K562 (cell line): ENCODE measurements at regions not wholly inside any gene's neighbourhood (a gene's known extent, or its start where the extent isn't known, plus 50 kb on each side); places are given as distances from the start of the nearest gene placed in this dataset.

ENCODE experiments used
- ATAC-seq: fragments of 200-7000 bp; cut with Tn5 transposase; 3 replicates; pipeline ENCODE4 v1.9.1; 2020; ENCODE audit warnings: moderate library complexity
- BruUV-seq: library from RNA; stranded (reverse); fragments of 400-500 nt; replicated peaks from 2 replicates; lab custom pipeline; 2021; lab: Mats Ljungman, UMichigan
- CTCF ChIA-PET: fragments of 300-600 bp; formaldehyde crosslinking; extraction: SDS; loops from one replicate; lab custom pipeline; 2021; ENCODE audit warnings: low intra/inter-chr PET ratio; lab: Yijun Ruan, JAX
- POLR2A ChIA-PET: fragments of 300-600, 350-650 bp; sonication (Branson Sonifier 250); formaldehyde crosslinking; extraction: SDS; loops from one replicate; lab custom pipeline; 2021; ENCODE audit warnings: antibody characterized with exemption, inconsistent platforms; lab: Yijun Ruan, JAX
- DNase-seq, 4 experiments: peaks; one replicate each; pipeline versions ENCODE4 v3.0.0 to v3.0.0-alpha.2; 2011 to 2018; ENCODE audit warnings: low spot score in 3 of 4, mixed read lengths in 3 of 4; ENCODE audit errors: extremely low read depth in 1 of 4
- FAIRE-seq: peaks from 2 replicates; lab custom pipeline; 2011; peaks lifted over from hg19 to GRCh38; lab: Jason Lieb, UNC
- H2AFZ ChIP-seq: 2 replicates; pipeline ENCODE4 v1.6.0; 2011; ENCODE audit warnings: low read depth, low read length, control low read depth, inconsistent platforms
- H3K27ac ChIP-seq: fragments of 200-600 bp; 3 replicates; pipeline ENCODE4 v1.8.0; 2011; ENCODE audit warnings: low read depth, mild to moderate bottlenecking, control low read depth, inconsistent platforms, low read length, moderate library complexity, mixed read lengths; ENCODE audit errors: extremely low read depth
- H3K27me3 ChIP-seq, 2 experiments: fragments of 300-600 bp in 1 of 2; 2 replicates in 1 of 2; 3 replicates in 1 of 2; pipeline versions ENCODE4 v1.6.0 to v1.8.0; 2011; ENCODE audit warnings: inconsistent platforms in 2 of 2, low read length in 2 of 2, mild to moderate bottlenecking in 1 of 2, mixed read lengths in 1 of 2, moderate library complexity in 1 of 2; ENCODE audit not compliant: control insufficient read depth in 2 of 2, insufficient read depth in 2 of 2
- H3K36me3 ChIP-seq: fragments of 300-600 bp; 3 replicates; pipeline ENCODE4 v1.8.0; 2011; ENCODE audit warnings: mild to moderate bottlenecking, low read length, inconsistent platforms; ENCODE audit not compliant: control insufficient read depth, insufficient read depth
- H3K4me1 ChIP-seq, 2 experiments: fragments of 200-600 bp in 1 of 2; replicated peaks in 1 of 2; 2 replicates in 1 of 2; 3 replicates in 1 of 2; pipeline versions ENCODE4 v1.5.1 to v1.8.0; 2011; ENCODE audit warnings: inconsistent platforms in 2 of 2, low read length in 2 of 2, mild to moderate bottlenecking in 1 of 2, mixed read lengths in 1 of 2, moderate library complexity in 1 of 2; ENCODE audit not compliant: control insufficient read depth in 2 of 2, insufficient read depth in 2 of 2
- H3K4me2 ChIP-seq: 2 replicates; pipeline ENCODE4 v1.6.1; 2011; ENCODE audit warnings: low read length, control low read depth, inconsistent platforms, mixed read lengths; ENCODE audit not compliant: insufficient read depth
- H3K4me3 ChIP-seq: fragments of 200-600 bp; sonication (generic), shearing (Covaris generic); 2 replicates; pipeline ENCODE4 v1.5.1; 2016; ENCODE audit warnings: control low read depth, inconsistent platforms
- H3K79me2 ChIP-seq: fragments of 200-600 bp; 3 replicates; pipeline ENCODE4 v1.8.0; 2011; ENCODE audit warnings: low read length, inconsistent platforms; ENCODE audit not compliant: control insufficient read depth, insufficient read depth
- H3K9ac ChIP-seq, 2 experiments: 2 replicates each; pipeline versions ENCODE4 v1.6.0 to v1.6.1; 2011; ENCODE audit warnings: low read depth in 2 of 2, low read length in 2 of 2, control low read depth in 1 of 2, inconsistent platforms in 1 of 2, mild to moderate bottlenecking in 1 of 2, mixed read lengths in 1 of 2; ENCODE audit not compliant: insufficient read depth in 1 of 2
- H3K9me1 ChIP-seq: one replicate; pipeline ENCODE4 v1.6.0; 2011; ENCODE audit warnings: inconsistent platforms, mild to moderate bottlenecking, low read length, moderate library complexity; ENCODE audit not compliant: control insufficient read depth, insufficient read depth
- H3K9me3 ChIP-seq: replicated peaks from 2 replicates; pipeline ENCODE4 v1.5.1; 2011; ENCODE audit warnings: low read depth, low read length, inconsistent platforms; ENCODE audit not compliant: control insufficient read depth, insufficient read depth
- H4K20me1 ChIP-seq: replicated peaks from 2 replicates; pipeline ENCODE4 v1.6.1; 2011; ENCODE audit warnings: low read length, inconsistent platforms, mixed read lengths; ENCODE audit not compliant: control insufficient read depth, insufficient read depth
- MTA3 ChIP-seq: fragments of 450-650 bp; formaldehyde crosslinking; IDR thresholded peaks from 2 replicates; pipeline ENCODE4 v1.6.1; 2017; ENCODE audit warnings: mild to moderate bottlenecking, borderline replicate concordance
- ZFP91 ChIP-seq: sonication (generic); formaldehyde crosslinking; IDR thresholded peaks from 2 replicates; pipeline ENCODE4 v1.8.0; 2022; ENCODE audit warnings: mild to moderate bottlenecking, missing genetic modification reagents
- ZNF354B ChIP-seq: fragments of 250-450 bp; sonication (Bioruptor Pico); IDR thresholded peaks from 2 replicates; pipeline ENCODE4 v1.4.0; 2020
- WGBS: fragments of 100-300 bp; shearing (Covaris generic); methylation state at CpG from one replicate; pipeline ENCODE4 v1.1.6; 2016; ENCODE audit warnings: low coverage, mixed read lengths; ENCODE audit not compliant: insufficient coverage; ENCODE audit errors: missing lambda C conversion rate; 5-methylcytosine and 5-hydroxymethylcytosine counted together
- in situ Hi-C: fragments of 300-500 bp; cut with MboI; formaldehyde crosslinking; loops from 4 replicates; pipeline ENCODE4 v1.15.0; 2018; ENCODE audit warnings: inconsistent platforms, mixed read lengths
- intact Hi-C: fragments of 100-400 bp; cut with micrococcal nuclease; formaldehyde crosslinking; loops from 2 replicates; pipeline ENCODE4 v1.14.2; 2022
- TF ChIP-seq, protein P1 (sequence below): fragments of 250-450 bp; sonication (Bioruptor Pico); IDR thresholded peaks from 2 replicates; pipeline ENCODE4 v1.4.0; 2020

- in situ Hi-C loops = no loop called here
Observed at GRCh38 chr6:126784161-126784790, 334.2 kb upstream of the RSPO3 start.

More at GRCh38 chr6:126784161-126784790, 334.2 kb upstream of the RSPO3 start:
- H3K9me3 ChIP-seq = no peaks in the 10 kb centered on the region
- H4K20me1 ChIP-seq = no peaks in the 10 kb centered on the region
- H3K4me2 ChIP-seq = no peak overlapping the region
- DNase-seq (no peak), FAIRE-seq (no peak), ATAC-seq (no peak)
- no peaks in the 10 kb centered on the region for H3K4me1 ChIP-seq
- no peak overlapping the region for H3K4me3 ChIP-seq
- no peak overlapping the region for H3K27ac ChIP-seq
- no peaks in the 10 kb centered on the region for H3K36me3 ChIP-seq
- ChIA-PET POLR2A (no interaction called here), CTCF (no interaction called here)
- no peak overlapping the region for H3K9ac ChIP-seq
- no TSS peak for BruUV-seq
- intact Hi-C loops = no loop called here
- TF ChIP-seq ZNF354B (CRISPR knock-in tag) = no peak
- no peak for TF ChIP-seq MTA3
- TF ChIP-seq, protein P1, sequence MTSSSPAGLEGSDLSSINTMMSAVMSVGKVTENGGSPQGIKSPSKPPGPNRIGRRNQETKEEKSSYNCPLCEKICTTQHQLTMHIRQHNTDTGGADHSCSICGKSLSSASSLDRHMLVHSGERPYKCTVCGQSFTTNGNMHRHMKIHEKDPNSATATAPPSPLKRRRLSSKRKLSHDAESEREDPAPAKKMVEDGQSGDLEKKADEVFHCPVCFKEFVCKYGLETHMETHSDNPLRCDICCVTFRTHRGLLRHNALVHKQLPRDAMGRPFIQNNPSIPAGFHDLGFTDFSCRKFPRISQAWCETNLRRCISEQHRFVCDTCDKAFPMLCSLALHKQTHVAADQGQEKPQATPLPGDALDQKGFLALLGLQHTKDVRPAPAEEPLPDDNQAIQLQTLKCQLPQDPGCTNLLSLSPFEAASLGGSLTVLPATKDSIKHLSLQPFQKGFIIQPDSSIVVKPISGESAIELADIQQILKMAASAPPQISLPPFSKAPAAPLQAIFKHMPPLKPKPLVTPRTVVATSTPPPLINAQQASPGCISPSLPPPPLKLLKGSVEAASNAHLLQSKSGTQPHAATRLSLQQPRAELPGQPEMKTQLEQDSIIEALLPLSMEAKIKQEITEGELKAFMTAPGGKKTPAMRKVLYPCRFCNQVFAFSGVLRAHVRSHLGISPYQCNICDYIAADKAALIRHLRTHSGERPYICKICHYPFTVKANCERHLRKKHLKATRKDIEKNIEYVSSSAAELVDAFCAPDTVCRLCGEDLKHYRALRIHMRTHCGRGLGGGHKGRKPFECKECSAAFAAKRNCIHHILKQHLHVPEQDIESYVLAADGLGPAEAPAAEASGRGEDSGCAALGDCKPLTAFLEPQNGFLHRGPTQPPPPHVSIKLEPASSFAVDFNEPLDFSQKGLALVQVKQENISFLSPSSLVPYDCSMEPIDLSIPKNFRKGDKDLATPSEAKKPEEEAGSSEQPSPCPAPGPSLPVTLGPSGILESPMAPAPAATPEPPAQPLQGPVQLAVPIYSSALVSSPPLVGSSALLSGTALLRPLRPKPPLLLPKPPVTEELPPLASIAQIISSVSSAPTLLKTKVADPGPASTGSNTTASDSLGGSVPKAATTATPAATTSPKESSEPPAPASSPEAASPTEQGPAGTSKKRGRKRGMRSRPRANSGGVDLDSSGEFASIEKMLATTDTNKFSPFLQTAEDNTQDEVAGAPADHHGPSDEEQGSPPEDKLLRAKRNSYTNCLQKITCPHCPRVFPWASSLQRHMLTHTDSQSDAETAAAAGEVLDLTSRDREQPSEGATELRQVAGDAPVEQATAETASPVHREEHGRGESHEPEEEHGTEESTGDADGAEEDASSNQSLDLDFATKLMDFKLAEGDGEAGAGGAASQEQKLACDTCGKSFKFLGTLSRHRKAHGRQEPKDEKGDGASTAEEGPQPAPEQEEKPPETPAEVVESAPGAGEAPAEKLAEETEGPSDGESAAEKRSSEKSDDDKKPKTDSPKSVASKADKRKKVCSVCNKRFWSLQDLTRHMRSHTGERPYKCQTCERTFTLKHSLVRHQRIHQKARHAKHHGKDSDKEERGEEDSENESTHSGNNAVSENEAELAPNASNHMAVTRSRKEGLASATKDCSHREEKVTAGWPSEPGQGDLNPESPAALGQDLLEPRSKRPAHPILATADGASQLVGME (CRISPR knock-in tag) = no peak
- no peak for TF ChIP-seq ZFP91
- 0% methylated on average over 2 of the region's 2 CpGs for WGBS
- H3K79me2 ChIP-seq = no peaks in the 10 kb centered on the region
- no peaks in the 10 kb centered on the region for H3K9me1 ChIP-seq
- no peak overlapping the region for H2AFZ ChIP-seq
- no peaks in the 10 kb centered on the region for H3K27me3 ChIP-seq
